Endothelial cell of umbilical vein (primary cell): ENCODE measurements at regions not wholly inside any gene's neighbourhood (a gene's known extent, or its start where the extent isn't known, plus 50 kb on each side); places are given as distances from the start of the nearest gene placed in this dataset.

Source experiments
- BruUV-seq: library from RNA; stranded (reverse); fragments of 400-500 nt; replicated peaks from 2 replicates; lab custom pipeline; 2021; lab: Mats Ljungman, UMichigan
- CTCF ChIA-PET: fragments of 300-600, 350-600 bp; sonication (Branson Sonifier 250); formaldehyde crosslinking; loops from one replicate; lab custom pipeline; 2021; ENCODE audit warnings: antibody characterized with exemption, inconsistent platforms; lab: Charles Lee
- POLR2A ChIA-PET: fragments of 300-600, 350-600 bp; sonication (Branson Sonifier 250); formaldehyde crosslinking; loops from one replicate; lab custom pipeline; 2021; ENCODE audit warnings: antibody characterized with exemption, inconsistent platforms; lab: Charles Lee
- DNase-seq: peaks from one replicate; pipeline ENCODE4 v3.0.0-alpha.2; 2011; ENCODE audit warnings: low read depth, low spot score
- FAIRE-seq: peaks from 2 replicates; lab custom pipeline; 2011; peaks lifted over from hg19 to GRCh38; lab: Jason Lieb, UNC
- H2AFZ ChIP-seq: 2 replicates; pipeline ENCODE4 v1.6.0; 2012; ENCODE audit warnings: low read depth, low read length, control low read depth, inconsistent platforms
- H3K27ac ChIP-seq: 2 replicates; pipeline ENCODE4 v1.5.1; 2011; ENCODE audit warnings: low read depth, mild to moderate bottlenecking, control low read depth, low read length, moderate library complexity; ENCODE audit not compliant: insufficient read depth
- H3K27me3 ChIP-seq, 2 experiments: 2 replicates each; pipeline versions ENCODE4 v1.6.0 to v1.6.1; 2011; ENCODE audit warnings: low read length in 2 of 2, mixed read lengths in 1 of 2; ENCODE audit not compliant: control insufficient read depth in 2 of 2, insufficient read depth in 2 of 2
- H3K36me3 ChIP-seq, 2 experiments: 2 replicates in 1 of 2; 3 replicates in 1 of 2; pipeline ENCODE4 v1.5.1; 2011; ENCODE audit warnings: low read length in 2 of 2, mild to moderate bottlenecking in 1 of 2, moderate library complexity in 1 of 2; ENCODE audit not compliant: control insufficient read depth in 2 of 2, insufficient read depth in 2 of 2; ENCODE audit errors: extremely low read depth in 1 of 2
- H3K4me1 ChIP-seq: 3 replicates; pipeline ENCODE4 v1.5.1; 2011; ENCODE audit warnings: mild to moderate bottlenecking, low read length; ENCODE audit not compliant: control insufficient read depth, insufficient read depth; ENCODE audit errors: extremely low read depth
- H3K4me2 ChIP-seq: 2 replicates; pipeline ENCODE4 v1.6.1; 2011; ENCODE audit warnings: low read length, control low read depth, mixed read lengths; ENCODE audit not compliant: insufficient read depth
- H3K4me3 ChIP-seq, 3 experiments: fragments of 200-600 bp in 1 of 3; sonication (generic), shearing (Covaris generic) in 1 of 3; replicated peaks in 1 of 3; 2 replicates each; pipeline ENCODE4 v1.5.1; 2011 to 2016; ENCODE audit warnings: control low read depth in 3 of 3, low read length in 3 of 3, mild to moderate bottlenecking in 2 of 3, inconsistent platforms in 1 of 3, low read depth in 1 of 3, moderate library complexity in 1 of 3; ENCODE audit not compliant: insufficient read depth in 1 of 3
- H3K79me2 ChIP-seq: 2 replicates; pipeline ENCODE4 v1.6.0; 2012; ENCODE audit warnings: low read length, inconsistent platforms; ENCODE audit not compliant: control insufficient read depth, insufficient read depth
- H3K9ac ChIP-seq: replicated peaks from 2 replicates; pipeline ENCODE3; 2011; ENCODE audit warnings: low read length, control low read depth; ENCODE audit not compliant: insufficient read depth; ENCODE audit errors: extremely low read depth
- H3K9me1 ChIP-seq: replicated peaks from 3 replicates; pipeline ENCODE4 v1.6.0; 2011; ENCODE audit warnings: mild to moderate bottlenecking, low read length; ENCODE audit not compliant: control insufficient read depth, insufficient read depth; ENCODE audit errors: extremely low read depth
- H3K9me3 ChIP-seq: replicated peaks from 2 replicates; pipeline ENCODE4 v1.5.1; 2012; ENCODE audit warnings: low read length, inconsistent platforms; ENCODE audit not compliant: control insufficient read depth, insufficient read depth
- H4K20me1 ChIP-seq: replicated peaks from 2 replicates; pipeline ENCODE3; 2011; ENCODE audit warnings: mild to moderate bottlenecking, low read length; ENCODE audit not compliant: control insufficient read depth, insufficient read depth; ENCODE audit errors: extremely low read depth
- EZH2 ChIP-seq: IDR thresholded peaks from 2 replicates; pipeline ENCODE4 v1.6.1; 2012; ENCODE audit warnings: borderline replicate concordance, low read depth, mild to moderate bottlenecking, moderate library complexity, low read length, inconsistent platforms; ENCODE audit not compliant: severe bottlenecking
- FOS ChIP-seq: IDR thresholded peaks from 2 replicates; pipeline ENCODE4 v1.6.1; 2011; ENCODE audit warnings: mild to moderate bottlenecking, low read length, moderate library complexity, borderline replicate concordance; ENCODE audit not compliant: insufficient read depth
- GATA2 ChIP-seq: IDR thresholded peaks from 2 replicates; pipeline ENCODE4 v1.7.0; 2011; ENCODE audit warnings: low read depth, mild to moderate bottlenecking, moderate library complexity, mixed read lengths, low read length; ENCODE audit not compliant: insufficient read length, insufficient read depth
- JUN ChIP-seq: IDR thresholded peaks from 2 replicates; pipeline ENCODE4 v1.6.1; 2011; ENCODE audit warnings: borderline replicate concordance, low read depth; ENCODE audit not compliant: insufficient read length, insufficient read depth
- MYC ChIP-seq: IDR thresholded peaks from one replicate; pipeline ENCODE4 v1.6.1; 2011; ENCODE audit warnings: mild to moderate bottlenecking, low read depth, low read length
- POLR2A ChIP-seq: IDR thresholded peaks from 2 replicates; pipeline ENCODE4 v1.6.1; 2012; ENCODE audit warnings: low read depth, mild to moderate bottlenecking, control low read depth, low read length
- POLR2AphosphoS5 ChIP-seq: IDR thresholded peaks from 2 replicates; pipeline ENCODE4 v1.6.1; 2012; ENCODE audit warnings: low read depth, mild to moderate bottlenecking, control low read depth, low read length, moderate library complexity; ENCODE audit not compliant: insufficient read depth
- dilution Hi-C: fragments of 300-500 bp; cut with MboI; formaldehyde crosslinking; loops from one replicate; pipeline ENCODE4 v1.15.0; 2019; ENCODE audit warnings: low sequenced_read_pairs; ENCODE audit not compliant: extremely low pct_ligation_motif_present
- intact Hi-C: fragments of 100-400 bp; cut with micrococcal nuclease; formaldehyde crosslinking; loops from one replicate; pipeline ENCODE4 v1.10.0; 2022
- TF ChIP-seq, protein P1 (sequence below): IDR thresholded peaks from 2 replicates; pipeline ENCODE4 v1.6.1; 2011; ENCODE audit not compliant: insufficient read depth, insufficient read length
- TF ChIP-seq, protein P2 (sequence below), 2 donors: IDR thresholded peaks; 1 replicate in 1 of 2; 2 replicates in 1 of 2; pipeline ENCODE4 v1.5.1; 2011; ENCODE audit warnings: low read length in 2 of 2, mild to moderate bottlenecking in 2 of 2, moderate library complexity in 2 of 2, control low read depth in 1 of 2, inconsistent platforms in 1 of 2, low read depth in 1 of 2; ENCODE audit not compliant: insufficient read depth in 1 of 2; ENCODE audit errors: extremely low read depth in 1 of 2

DNA sequence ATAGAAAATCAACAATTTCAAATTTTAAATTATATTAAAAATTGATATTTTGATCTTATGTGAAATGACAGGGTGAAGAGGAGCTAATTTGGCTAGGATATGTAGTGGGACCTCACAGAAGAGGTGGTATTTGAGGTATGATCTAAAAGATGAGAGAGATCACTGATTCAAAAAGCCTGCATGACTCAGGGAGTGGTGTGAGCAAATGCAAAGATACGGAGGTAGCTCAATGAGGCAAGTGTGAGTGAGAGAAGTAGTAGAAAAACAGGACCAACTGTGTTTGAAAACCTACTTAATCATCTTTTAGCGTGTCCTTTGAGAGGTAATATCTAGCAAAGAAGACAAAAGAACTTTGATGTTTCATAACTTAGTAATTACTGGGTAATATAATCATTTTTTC, 557.5 kb downstream of the DSC3 start:
- Histone ChIP-seq H3K9ac (no peak overlapping the region), H3K36me3 (no peaks in the 10 kb centered on the region), H2AFZ (no peak overlapping the region), H3K4me3 (no peak overlapping the region), H3K9me1 (no peaks in the 10 kb centered on the region), H3K9me3 (no peaks in the 10 kb centered on the region), H3K79me2 (no peaks in the 10 kb centered on the region), H3K27ac (no peak overlapping the region), H3K27me3 (no peaks in the 10 kb centered on the region), H3K4me2 (no peak overlapping the region), H3K4me1 (no peaks in the 10 kb centered on the region), H4K20me1 (no peaks in the 10 kb centered on the region)
- DNase-seq (no peak), FAIRE-seq (no peak)
- BruUV-seq: no TSS peak
- TF ChIP-seq, protein P1, sequence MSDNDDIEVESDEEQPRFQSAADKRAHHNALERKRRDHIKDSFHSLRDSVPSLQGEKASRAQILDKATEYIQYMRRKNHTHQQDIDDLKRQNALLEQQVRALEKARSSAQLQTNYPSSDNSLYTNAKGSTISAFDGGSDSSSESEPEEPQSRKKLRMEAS: no peak
- TF ChIP-seq GATA2 (no peak), EZH2 (no peak), POLR2A (no peak), JUN (no peak), FOS (no peak), POLR2AphosphoS5 (no peak), MYC (no peak)
- TF ChIP-seq, protein P2, sequence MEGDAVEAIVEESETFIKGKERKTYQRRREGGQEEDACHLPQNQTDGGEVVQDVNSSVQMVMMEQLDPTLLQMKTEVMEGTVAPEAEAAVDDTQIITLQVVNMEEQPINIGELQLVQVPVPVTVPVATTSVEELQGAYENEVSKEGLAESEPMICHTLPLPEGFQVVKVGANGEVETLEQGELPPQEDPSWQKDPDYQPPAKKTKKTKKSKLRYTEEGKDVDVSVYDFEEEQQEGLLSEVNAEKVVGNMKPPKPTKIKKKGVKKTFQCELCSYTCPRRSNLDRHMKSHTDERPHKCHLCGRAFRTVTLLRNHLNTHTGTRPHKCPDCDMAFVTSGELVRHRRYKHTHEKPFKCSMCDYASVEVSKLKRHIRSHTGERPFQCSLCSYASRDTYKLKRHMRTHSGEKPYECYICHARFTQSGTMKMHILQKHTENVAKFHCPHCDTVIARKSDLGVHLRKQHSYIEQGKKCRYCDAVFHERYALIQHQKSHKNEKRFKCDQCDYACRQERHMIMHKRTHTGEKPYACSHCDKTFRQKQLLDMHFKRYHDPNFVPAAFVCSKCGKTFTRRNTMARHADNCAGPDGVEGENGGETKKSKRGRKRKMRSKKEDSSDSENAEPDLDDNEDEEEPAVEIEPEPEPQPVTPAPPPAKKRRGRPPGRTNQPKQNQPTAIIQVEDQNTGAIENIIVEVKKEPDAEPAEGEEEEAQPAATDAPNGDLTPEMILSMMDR (IDR thresholded peaks at IDR 0.05; ENCODE audit: extremely low read depth in 1 of 2, insufficient read depth in 1 of 2, low read depth in 1 of 2, low read length in 2 of 2): no peak
- ChIA-PET POLR2A (no interaction called here), CTCF (no interaction called here)
- intact Hi-C loops: no loop called here
- dilution Hi-C loops: no loop called here
